Astrocyte of the spinal cord (primary cell): ENCODE measurements at regions not wholly inside any gene's neighbourhood (a gene's known extent, or its start where the extent isn't known, plus 50 kb on each side); places are given as distances from the start of the nearest gene placed in this dataset.

Source experiments
- DNase-seq: peaks from one replicate; pipeline ENCODE4 v3.0.0; 2011; ENCODE audit warnings: low read depth, low spot score
- H3K4me3 ChIP-seq: 2 replicates; pipeline ENCODE4 v1.5.1; 2011; ENCODE audit warnings: low read depth, mild to moderate bottlenecking, low read length, moderate library complexity
- in situ Hi-C: cut with HindIII; loops from 2 replicates; pipeline ENCODE4 v1.10.0; 2017; ENCODE audit warnings: low sequenced_read_pairs
- TF ChIP-seq, protein P1 (sequence below): IDR thresholded peaks from 2 replicates; pipeline ENCODE4 v1.5.1; 2012; ENCODE audit warnings: low read depth, mild to moderate bottlenecking, low read length, inconsistent platforms

DNA sequence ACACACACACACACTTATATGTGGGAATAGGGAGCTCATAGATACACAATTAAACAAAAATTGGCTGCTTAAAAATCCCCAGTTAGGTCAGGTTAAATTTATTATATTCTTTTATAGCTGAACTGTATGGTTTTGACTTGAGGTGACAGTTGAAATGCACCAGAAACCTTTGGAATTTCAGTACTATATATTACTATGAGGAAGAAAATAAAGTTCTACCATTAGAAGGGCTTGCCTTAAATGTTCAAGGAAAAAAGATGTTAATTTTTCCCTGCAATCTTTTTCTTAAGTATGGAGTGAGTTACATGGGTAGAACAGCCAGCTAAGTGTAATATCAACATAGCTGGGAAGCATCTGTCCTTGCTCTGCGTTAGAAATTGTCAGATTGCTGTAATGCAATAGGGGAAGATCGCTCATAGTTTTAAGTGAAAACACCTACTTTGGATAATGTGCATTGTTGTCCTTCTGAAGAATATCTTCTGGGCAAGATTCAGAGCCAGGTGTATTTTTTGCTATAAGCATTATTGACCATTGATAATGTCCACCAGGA is 415.8 kb upstream of the MKI67 start:
- no peak for DNase-seq
- TF ChIP-seq, protein P1, sequence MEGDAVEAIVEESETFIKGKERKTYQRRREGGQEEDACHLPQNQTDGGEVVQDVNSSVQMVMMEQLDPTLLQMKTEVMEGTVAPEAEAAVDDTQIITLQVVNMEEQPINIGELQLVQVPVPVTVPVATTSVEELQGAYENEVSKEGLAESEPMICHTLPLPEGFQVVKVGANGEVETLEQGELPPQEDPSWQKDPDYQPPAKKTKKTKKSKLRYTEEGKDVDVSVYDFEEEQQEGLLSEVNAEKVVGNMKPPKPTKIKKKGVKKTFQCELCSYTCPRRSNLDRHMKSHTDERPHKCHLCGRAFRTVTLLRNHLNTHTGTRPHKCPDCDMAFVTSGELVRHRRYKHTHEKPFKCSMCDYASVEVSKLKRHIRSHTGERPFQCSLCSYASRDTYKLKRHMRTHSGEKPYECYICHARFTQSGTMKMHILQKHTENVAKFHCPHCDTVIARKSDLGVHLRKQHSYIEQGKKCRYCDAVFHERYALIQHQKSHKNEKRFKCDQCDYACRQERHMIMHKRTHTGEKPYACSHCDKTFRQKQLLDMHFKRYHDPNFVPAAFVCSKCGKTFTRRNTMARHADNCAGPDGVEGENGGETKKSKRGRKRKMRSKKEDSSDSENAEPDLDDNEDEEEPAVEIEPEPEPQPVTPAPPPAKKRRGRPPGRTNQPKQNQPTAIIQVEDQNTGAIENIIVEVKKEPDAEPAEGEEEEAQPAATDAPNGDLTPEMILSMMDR: no peak
- no peak overlapping the region for H3K4me3 ChIP-seq
- in situ Hi-C loops: no loop called here

DNA sequence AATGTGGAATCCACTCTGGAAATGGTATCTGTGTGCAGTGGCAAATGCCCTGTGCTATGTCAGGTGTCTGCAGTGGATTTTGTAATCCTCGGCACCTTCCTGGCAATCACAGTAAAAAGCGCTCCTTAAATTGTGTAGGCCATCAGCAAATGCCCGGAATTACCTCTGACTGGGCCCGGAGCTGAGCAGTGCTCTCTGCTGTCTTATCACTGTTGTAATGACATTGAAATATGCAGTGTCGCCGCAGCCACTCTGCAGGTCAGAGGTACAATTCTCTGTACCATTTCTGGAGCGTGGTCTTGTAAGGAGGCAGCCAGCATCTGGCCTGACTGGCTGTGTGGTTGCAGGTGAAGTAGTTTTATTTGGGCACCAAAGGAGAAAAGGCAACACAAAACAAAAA is 416.4 kb upstream of the MKI67 start:
- no peak for DNase-seq
- TF ChIP-seq, protein P1: no peak
- H3K4me3 ChIP-seq: no peak overlapping the region
- in situ Hi-C loops: no loop called here

- TF ChIP-seq, protein P1: no peak
- H3K4me3 ChIP-seq: no peak overlapping the region
- DNase-seq: no peak
- in situ Hi-C loops: no loop called here
These were observed 416.9 kb upstream of the MKI67 start for GRCh38 chr10:128543151-128543550.

- in situ Hi-C loops: no loop called here
- TF ChIP-seq, protein P1: no peak
These were observed 419.0 kb upstream of the MKI67 start for GRCh38 chr10:128545216-128545615.

GRCh38 chr10:128546651-128547165 is 420.5 kb upstream of the MKI67 start:
- no peak for DNase-seq
- TF ChIP-seq, protein P1: no peak
- in situ Hi-C loops: no loop called here
- no peak overlapping the region for H3K4me3 ChIP-seq

More at GRCh38 chr10:128545216-128545615, 419.0 kb upstream of the MKI67 start:
- H3K4me3 ChIP-seq: no peak overlapping the region
- no peak for DNase-seq

GRCh38 chr10:128549101-128549608 is 422.9 kb upstream of the MKI67 start:
- TF ChIP-seq, protein P1: no peak
- no peak overlapping the region for H3K4me3 ChIP-seq
- DNase-seq: no peak
- in situ Hi-C loops: no loop called here
